NCI-H187 treated with DMSO at 0.1 percent for 48 hours (cell line): ENCODE measurements at regions not wholly inside any gene's neighbourhood (a gene's known extent, or its start where the extent isn't known, plus 50 kb on each side); places are given as distances from the start of the nearest gene placed in this dataset.
"Not testable (repeated sequence)": the region's sequence is repeated elsewhere in the genome, so short reads cannot be mapped to it uniquely, and the experiment has no call there.

Source experiments
- DNase-seq: peaks from one replicate; lab custom pipeline; 2025; lab: John Stamatoyannopoulos, UW

DNA sequence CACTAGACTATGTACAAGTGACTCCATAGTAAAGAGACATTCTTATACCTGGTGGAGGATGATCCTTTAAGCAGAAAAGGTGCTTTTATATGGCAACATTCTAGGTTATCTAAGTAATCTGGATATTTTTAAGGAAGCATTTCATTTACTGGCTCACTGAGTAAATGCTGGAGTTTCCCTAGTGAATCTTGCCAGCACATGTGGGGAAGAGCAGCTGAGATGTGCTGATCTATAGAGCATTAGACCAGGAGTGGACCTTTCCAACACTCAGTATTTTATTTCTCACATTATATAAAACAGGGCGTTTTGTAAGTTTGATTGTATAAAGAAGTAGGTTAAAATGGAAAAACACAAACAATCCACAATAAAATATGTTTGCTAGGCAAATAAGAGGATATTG, 478.5 kb downstream of the ATP23 start:
- DNase-seq: no peak

- no peak for DNase-seq
Observed at GRCh38 chr12:58420503-58420902, 479.1 kb downstream of the ATP23 start.

DNA sequence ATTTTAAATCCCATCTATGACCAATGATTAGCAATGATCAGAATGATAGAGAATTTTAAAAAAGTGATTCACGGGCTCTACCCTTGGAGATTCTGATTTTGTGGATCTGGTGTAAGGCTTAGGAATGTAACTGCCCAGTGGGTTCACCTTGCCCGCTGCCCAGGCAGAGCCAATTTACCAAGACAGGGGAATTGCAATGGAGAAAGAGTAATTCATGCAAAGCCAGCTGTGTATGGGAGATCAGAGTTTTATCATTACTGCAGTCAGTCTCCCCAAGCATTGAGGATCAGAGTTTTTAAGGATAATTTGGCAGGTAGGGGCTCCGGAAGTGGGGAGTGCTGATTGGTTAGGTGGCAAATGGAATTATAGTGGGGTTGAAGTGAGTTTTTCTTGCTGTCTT, 480.6 kb downstream of the ATP23 start:
- no peak for DNase-seq

GRCh38 chr12:58424735-58425392, 483.5 kb downstream of the ATP23 start:
- DNase-seq: no peak

DNA sequence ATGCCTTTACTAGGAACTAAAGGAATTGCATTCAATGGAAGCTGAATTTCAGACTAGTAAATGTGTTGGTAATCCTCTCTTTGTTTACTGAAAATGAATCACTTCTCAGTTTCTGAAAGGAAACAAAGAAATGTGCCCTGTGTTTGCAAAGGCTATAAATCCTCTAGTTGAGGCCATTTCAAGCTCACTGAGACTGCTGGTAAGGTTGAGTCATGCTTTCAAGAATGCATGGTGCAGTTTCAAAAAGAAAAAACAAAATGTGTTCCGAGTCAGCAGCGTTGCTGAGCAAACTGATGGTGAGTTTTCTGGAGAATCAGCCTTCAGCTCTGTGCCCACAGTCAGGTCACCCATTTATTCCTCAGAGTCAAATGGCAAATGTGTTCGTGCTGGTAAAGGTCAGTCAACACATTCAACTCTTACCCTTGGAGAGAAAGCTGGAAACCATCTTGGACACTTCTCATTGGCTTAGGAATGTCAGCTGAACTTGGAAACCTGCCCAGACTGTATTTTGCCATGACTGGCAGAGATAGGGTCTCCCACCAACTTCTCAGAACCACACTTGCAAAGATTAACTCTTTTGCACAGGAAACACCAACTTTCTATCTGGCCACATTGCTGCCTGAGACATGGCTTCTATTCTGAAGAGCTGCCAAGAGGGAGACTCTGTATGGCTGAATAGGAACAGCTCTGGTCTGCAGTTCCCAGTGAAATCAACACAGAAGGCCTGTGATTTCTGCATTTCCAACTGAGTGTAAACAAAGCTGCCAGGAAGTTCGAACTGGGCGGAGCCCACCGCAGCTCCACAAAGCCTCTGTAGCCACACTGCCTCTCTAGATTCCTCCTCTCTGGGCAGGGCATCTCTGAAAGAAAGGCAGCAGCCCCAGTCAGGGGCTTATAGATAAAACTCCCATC, 484.4 kb downstream of the ATP23 start:
- no peak for DNase-seq

DNA sequence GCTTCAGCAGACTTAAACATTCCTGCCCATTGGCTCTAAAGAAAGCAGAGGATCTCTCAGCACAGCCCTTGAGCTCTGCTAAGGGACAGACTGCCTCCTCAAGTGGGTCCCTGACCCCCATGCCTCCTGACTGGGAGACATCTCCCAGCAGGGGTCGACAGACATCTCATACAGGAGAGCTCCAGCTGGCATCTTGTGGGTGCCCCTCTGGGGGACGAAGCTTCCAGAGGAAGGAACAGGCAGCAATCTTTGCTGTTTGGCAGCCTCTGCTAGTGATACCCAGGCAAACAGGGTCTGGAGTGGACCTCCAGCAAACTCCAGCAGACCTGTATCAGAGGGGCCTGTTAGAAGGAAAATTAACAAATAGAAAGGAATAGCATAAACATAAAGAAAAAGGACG, 485.1 kb downstream of the ATP23 start:
- not testable (repeated sequence) for DNase-seq

GRCh38 chr12:58433959-58434358, 486.3 kb downstream of the LRIG3 start:
- DNase-seq: no peak

GRCh38 chr12:58434726-58435125, 485.6 kb downstream of the LRIG3 start:
- DNase-seq: no peak

DNA sequence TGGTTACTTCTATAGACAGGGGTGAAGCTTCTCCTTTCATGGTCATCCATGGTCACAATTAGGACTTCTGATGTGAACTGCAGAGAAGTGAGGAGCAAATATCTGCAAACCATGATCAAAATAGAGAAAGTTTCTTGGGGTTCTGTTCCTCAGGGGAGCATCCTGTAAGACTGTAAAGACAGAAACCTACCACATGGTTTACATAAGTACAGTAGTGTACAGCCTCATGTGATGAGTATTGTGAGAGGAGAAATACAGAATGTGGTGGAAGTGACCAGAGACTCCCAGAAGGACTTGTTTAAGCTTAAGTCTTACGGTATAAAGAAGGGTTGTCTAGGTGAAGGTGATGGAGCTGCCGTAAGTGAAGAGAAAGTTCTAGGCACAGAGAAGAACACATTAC, 484.7 kb downstream of the LRIG3 start:
- DNase-seq: no peak

DNA sequence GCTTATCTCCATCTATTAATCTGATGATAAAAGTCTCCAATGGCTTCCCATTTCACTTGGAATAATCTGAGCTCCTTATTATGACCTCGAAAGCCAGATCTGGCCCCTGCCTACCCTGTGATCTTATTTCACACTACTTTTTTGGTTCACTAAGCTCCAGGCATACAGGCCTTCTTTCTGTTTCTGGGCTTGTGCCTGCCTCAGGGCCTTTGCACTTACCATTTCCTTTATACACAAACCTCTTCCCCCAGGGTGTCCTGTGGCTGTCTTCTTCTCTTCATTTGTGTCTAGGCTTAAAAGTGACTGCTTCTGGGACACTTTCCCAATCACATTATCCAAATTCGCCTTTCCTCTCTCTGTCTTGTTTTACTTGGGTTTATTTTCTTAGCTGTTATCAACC, 478.8 kb downstream of the LRIG3 start:
- no peak for DNase-seq

DNA sequence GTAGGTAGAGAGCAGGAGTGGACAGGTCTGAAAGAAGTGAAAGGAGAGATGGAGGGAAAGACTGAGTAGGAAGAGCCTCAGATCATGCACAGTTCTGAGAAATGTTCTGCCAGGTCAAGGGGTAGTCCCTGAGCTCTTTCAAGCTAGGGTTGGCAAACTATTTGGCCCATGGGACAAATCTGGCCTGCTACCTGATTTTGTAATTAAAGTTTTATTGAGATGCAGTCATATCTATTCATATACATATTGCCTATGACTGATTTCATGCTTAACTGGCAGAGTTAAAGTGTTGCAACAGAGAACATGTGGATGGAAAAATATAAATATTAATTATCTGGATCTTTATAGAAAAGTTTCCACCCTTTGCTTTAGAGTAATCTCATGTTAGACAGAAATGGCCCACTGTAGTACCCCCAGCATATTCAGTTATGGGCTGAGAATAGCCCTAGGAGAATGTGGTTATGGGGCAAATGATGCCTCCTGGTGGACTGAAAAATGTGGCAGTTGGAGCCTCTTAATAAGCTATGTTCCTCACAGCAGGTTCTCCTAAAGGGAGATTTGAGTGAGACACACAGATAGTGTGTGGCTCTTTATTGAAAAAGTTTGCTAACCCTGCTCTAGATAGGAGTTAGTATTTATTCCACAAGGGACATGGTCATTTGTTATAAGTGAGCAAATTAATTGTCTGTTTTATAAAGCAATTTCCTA, 476.9 kb downstream of the LRIG3 start:
- DNase-seq: no peak

DNA sequence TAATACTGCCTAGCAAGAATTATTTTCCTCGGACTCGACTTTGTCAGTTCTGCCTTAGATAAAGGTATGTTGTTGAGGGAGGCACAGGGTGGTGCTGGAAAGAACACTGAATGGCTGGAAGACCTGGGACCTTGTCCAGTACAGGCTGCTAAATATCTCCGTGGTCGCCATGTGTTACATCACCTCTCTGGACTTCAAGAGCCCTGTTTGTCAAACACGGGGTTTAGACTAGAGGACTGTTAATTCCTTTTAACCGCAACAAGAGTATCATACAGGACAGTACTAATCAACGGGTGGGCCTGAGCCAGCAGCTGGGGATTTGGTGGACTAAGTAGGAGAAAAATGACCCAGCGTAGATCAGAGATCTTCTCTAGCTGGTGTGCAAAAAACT, 476.3 kb downstream of the LRIG3 start:
- no peak for DNase-seq

DNA sequence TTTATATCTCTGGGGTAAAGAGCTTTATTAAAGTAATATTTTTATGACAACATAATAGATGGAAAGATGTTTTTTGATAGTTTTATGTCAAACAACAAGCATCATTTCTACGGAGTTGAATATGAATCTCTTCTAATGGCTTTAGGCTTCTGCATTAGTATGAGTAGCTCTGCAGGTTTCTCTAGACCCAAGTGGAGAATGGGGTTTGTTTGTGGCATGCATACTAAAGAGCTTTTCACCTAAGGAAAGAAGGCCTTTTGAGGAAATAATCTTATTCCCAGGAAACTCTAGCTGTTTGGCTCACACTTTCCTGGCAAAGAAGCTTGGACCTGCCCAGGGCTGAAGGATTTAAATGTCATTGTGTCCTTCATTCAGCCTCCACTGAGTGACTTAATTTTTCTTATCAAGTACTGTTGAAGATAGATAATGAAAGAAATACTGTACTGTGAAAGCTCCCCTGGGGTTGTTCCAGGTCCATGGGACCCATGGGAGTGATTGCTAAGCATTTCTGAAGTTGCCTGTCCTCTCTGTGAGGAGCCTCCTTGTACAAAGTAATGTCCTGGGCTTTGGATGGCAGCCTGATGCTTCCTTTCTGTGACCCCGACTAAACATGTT, 469.3 kb downstream of the LRIG3 start:
- no peak for DNase-seq

DNA sequence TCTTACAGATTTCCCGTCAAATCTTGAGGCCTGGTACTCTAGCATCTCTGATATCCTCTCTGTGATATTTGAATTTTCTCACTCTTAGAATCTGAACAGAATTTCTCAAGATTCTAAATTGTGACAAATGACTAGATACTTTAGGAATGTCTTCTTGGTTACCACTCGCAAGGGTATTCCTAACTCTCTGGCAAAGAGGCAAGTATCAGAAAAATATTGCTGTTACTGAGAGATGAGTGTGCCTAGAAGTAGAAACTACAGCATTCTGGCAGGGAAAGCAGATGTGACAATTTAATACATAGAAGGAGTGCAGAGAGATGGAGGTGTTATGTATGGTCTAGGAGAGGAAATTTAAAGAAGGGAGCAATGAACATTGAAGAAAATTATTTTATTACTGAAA, 467.8 kb downstream of the LRIG3 start:
- DNase-seq: no peak

DNA sequence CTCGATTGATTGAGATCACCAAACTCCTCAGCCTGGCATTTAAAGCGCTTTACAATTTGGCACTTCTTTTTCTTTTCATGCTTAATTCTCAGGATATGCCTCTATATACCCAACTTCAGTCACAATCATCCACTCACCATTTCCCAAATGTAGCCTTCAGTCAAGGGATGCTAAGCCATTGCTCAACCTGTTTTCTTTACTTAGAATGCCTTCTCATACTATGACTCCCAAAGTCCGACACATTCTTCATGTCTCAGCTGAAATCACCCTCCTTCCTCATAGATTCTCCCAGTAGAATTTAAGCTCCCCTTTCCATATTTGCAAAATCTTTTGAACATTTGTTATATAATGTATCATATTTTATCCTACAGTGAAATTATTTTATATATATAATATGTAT, 467.0 kb downstream of the LRIG3 start:
- no peak for DNase-seq

DNA sequence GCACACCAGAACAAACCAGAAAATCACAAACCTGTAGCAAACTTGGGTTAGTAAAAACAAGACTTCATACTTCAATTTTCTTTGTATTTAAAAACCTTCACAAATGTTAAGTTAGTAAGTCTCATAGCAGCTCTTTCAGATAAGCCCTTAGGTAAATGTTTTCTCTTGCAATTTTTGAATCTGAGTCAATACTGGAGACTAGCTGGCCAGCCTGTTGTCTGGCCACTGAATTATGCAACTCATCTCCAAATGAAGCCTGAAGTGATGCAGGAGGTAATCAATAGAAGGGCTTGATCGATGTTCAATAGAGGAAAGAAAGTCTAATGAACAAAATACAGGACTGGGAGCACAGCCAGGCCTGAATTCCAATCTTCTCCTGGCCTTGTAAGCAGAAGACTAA, 465.2 kb downstream of the LRIG3 start:
- no peak for DNase-seq

GRCh38 chr12:58458102-58458501, 462.2 kb downstream of the LRIG3 start:
- DNase-seq: no peak

DNA sequence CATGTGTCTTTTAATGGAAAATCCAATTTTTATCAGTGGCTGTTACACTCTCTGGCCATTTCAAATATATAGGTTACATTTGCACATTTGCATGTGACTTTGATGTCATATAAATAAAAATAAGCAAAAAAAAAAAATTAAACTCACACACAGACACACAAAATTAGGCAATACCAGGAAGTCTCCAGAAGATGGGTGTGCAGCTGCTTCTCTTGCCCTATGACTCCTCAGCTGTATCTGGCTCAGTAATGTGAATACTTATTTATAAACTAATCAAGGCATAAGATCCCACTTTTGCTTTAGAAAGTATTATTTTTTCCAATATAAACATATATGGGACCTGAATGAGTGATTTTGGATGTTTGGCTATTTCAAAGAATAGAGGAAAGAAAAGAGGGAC, 461.1 kb downstream of the LRIG3 start:
- no peak for DNase-seq

GRCh38 chr12:58463051-58463450, 457.3 kb downstream of the LRIG3 start:
- no peak for DNase-seq

GRCh38 chr12:58465418-58465817, 454.9 kb downstream of the LRIG3 start:
- no peak for DNase-seq

DNA sequence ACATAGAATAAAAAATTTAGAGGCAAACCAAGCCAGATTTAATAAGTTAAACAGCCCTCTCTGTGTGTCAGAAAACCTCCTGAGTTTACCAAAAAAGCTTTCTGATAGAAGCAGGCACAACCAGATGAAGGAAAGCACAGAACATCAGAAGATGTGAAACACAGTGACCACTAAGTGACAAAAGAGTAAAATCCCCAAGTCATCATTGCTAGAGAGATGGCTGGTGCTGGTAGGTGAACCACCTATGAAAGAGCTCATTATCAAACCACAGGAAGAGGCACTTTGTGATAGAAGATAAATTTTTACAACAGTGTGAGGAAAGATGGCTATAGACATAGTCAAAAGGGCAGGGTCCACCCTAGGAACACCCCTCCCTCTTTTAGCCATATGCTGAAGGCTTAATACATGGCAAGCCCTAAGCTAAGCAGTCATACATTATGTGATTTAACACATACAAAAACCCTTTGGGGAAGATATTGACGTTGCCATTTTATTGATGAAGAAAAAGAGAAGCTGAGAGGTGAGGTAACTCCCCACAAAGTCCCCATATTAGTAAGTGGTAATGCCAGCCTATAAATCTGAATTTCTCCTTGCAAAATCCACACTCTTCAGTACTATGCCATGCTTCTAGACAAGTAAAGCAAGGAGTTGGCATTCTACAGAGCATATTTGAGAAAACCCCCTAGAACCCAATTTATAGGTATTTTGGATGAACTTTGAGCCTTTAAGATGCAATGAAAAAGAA, 449.9 kb downstream of the LRIG3 start:
- DNase-seq: no peak

- no peak for DNase-seq
Observed at GRCh38 chr12:58479401-58479800, 440.9 kb downstream of the LRIG3 start.
